ENCODE measurements at regions not wholly inside any gene's neighbourhood (a gene's known extent, or its start where the extent isn't known, plus 50 kb on each side); places are given as distances from the start of the nearest gene placed in this dataset.

DNA sequence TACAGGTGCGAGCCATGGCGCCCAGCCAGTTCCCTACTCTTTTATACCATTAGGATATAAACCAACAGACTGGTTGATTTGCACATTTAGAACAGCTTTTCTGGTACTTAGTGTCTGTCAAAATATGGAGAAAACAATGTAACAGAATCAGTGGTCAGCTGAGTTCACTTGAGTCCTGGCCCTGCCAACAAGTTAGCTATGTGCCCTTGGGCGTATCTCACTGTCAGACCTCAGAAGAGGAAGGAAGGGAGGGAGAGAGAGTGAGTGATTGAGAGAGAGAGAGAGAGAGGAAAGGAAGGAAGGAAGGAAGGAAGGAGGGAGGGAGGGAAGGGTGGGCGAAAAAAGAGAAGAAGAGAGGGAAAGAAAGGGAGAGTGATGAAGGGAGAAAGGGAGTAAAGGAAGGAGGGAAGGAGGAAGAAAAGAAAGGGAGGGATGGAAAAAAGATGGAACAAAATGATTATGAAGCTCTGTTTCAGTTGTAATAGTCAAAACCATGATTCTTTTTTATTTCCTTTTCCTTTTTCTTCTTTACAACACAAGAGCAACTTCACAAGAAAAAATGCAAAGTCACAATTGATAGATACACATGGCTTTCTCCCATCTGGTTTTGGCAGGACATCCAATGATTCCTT lies 55.7 kb upstream of the PDGFRA start:
- Histone ChIP-seq H4K20me1 (no peaks in the 10 kb centered on the region), H3K27ac (no peak overlapping the region), H3K27me3 (no peaks in the 10 kb centered on the region), H3K36me3 (no peaks in the 10 kb centered on the region), H3K9me3 (replicated peaks in 1 of 11) (peaks cover 0 to 14% (median 11%) of the 10 kb centered on the region in 11 experiments; a peak in 14 of 22 replicates), H3K4me3 (no peak overlapping the region), H3K9ac (no peak overlapping the region), H3K4me2 (no peak overlapping the region), H3K4me1 (peaks cover 0 to 35% (median 6%) of the 10 kb centered on the region in 10 experiments; a peak in 6 of 20 replicates)
- no peak for TF ChIP-seq Cebpa-rat (IDR thresholded peaks at IDR 0.05)

- Histone ChIP-seq H3K4me1 (peaks cover 0 to 15% (median 4%) of the 10 kb centered on the region in 10 experiments; a peak in 5 of 20 replicates), H3K27ac (no peak overlapping the region)
- no peak for TF ChIP-seq Cebpa-rat (IDR thresholded peaks at IDR 0.05)
Observed at GRCh38 chr4:54176202-54176601, 52.9 kb upstream of the PDGFRA start.

More at GRCh38 chr4:54176202-54176601, 52.9 kb upstream of the PDGFRA start:
- Histone ChIP-seq H3K4me3 (no peak overlapping the region), H3K4me2 (no peak overlapping the region), H3K9me3 (replicated peaks in 1 of 11) (peaks cover 0 to 14% (median 11%) of the 10 kb centered on the region in 11 experiments; a peak in 14 of 22 replicates), H3K9ac (no peak overlapping the region), H3K36me3 (no peaks in the 10 kb centered on the region), H4K20me1 (no peaks in the 10 kb centered on the region), H3K27me3 (no peaks in the 10 kb centered on the region)

Measured in BLaER1 treated with 17β-estradiol and CSF1 and Interleukin-3, amounts not matched to agents 10 nM and 100 nM (cell line).